HUES64 (cell line): ENCODE measurements at regions not wholly inside any gene's neighbourhood (a gene's known extent, or its start where the extent isn't known, plus 50 kb on each side); places are given as distances from the start of the nearest gene placed in this dataset.
A peak's percentile ranks its signal among the peaks of the same experiment; 100 is the strongest.

ENCODE experiments used
- H3K27ac ChIP-seq: 2 replicates; pipeline ENCODE4 v1.7.0; 2013; ENCODE audit warnings: low read depth, low read length, inconsistent platforms
- H3K27me3 ChIP-seq: 2 replicates; pipeline ENCODE4 v1.6.1; 2013; ENCODE audit warnings: mild to moderate bottlenecking, low read length; ENCODE audit not compliant: insufficient read depth
- H3K36me3 ChIP-seq: 2 replicates; pipeline ENCODE4 v1.6.1; 2013; ENCODE audit warnings: mild to moderate bottlenecking, low read length; ENCODE audit not compliant: insufficient read depth
- H3K4me1 ChIP-seq: 2 replicates; pipeline ENCODE4 v1.6.1; 2013; ENCODE audit warnings: mild to moderate bottlenecking, low read length, moderate library complexity; ENCODE audit not compliant: insufficient read depth
- H3K4me3 ChIP-seq: 2 replicates; pipeline ENCODE4 v1.5.1; 2013; ENCODE audit warnings: mild to moderate bottlenecking, low read length, moderate library complexity
- H3K9ac ChIP-seq: 2 replicates; pipeline ENCODE4 v1.6.1; 2013; ENCODE audit warnings: mild to moderate bottlenecking, low read depth, low read length
- H3K9me3 ChIP-seq: 2 replicates; pipeline ENCODE4 v1.6.1; 2013; ENCODE audit warnings: low read depth, low read length; ENCODE audit not compliant: insufficient read depth
- WGBS: fragments of 150-250, 120-280 bp; methylation state at CpG from one replicate; pipeline ENCODE4 v1.1.7; 2013; ENCODE audit warnings: missing lambda C conversion rate; 5-methylcytosine and 5-hydroxymethylcytosine counted together

GRCh38 chr10:3996697-3997096 lies 211.7 kb upstream of the KLF6 start:
- Histone ChIP-seq H3K4me3 (no peak overlapping the region), H3K4me1 (no peaks in the 10 kb centered on the region), H3K27me3 (no peaks in the 10 kb centered on the region), H3K9me3 (no peaks in the 10 kb centered on the region; the same call in 1 of the 2 replicates), H3K9ac (no peak overlapping the region), H3K36me3 (no peaks in the 10 kb centered on the region), H3K27ac (no peak overlapping the region)
- 90% methylated on average over 1 of the region's 4 CpGs for WGBS

GRCh38 chr10:3995302-3996210 lies 210.5 kb upstream of the KLF6 start:
- H3K4me1 ChIP-seq, result no peaks in the 10 kb centered on the region
- H3K9me3 ChIP-seq, result no peaks in the 10 kb centered on the region; the same call in 1 of the 2 replicates
- 78% methylated on average over 5 of the region's 8 CpGs for WGBS
- H3K27me3 ChIP-seq, result no peaks in the 10 kb centered on the region
- H3K27ac ChIP-seq, result no peak overlapping the region
- no peaks in the 10 kb centered on the region for H3K36me3 ChIP-seq
- H3K4me3 ChIP-seq, result no peak overlapping the region
- no peak overlapping the region for H3K9ac ChIP-seq

GRCh38 chr10:3992382-3993178 lies 207.6 kb upstream of the KLF6 start:
- Histone ChIP-seq H3K9me3 (no peaks in the 10 kb centered on the region), H3K27me3 (no peaks in the 10 kb centered on the region), H3K4me3 (no peak overlapping the region), H3K27ac (no peak overlapping the region), H3K36me3 (no peaks in the 10 kb centered on the region), H3K9ac (0 out of 2 replicates have a peak overlapping the region, but pooled peaks have one; percentile 14), H3K4me1 (no peaks in the 10 kb centered on the region)
- WGBS, result 89% methylated on average over 16 of the region's 16 CpGs

GRCh38 chr10:3990307-3990706 lies 205.3 kb upstream of the KLF6 start:
- H3K4me3 ChIP-seq, result no peak overlapping the region
- WGBS, result 95% methylated on average over 5 of the region's 5 CpGs
- H3K27me3 ChIP-seq, result no peaks in the 10 kb centered on the region
- no peak overlapping the region for H3K9ac ChIP-seq
- no peaks in the 10 kb centered on the region for H3K4me1 ChIP-seq
- H3K36me3 ChIP-seq, result no peaks in the 10 kb centered on the region
- H3K27ac ChIP-seq, result no peak overlapping the region
- no peaks in the 10 kb centered on the region for H3K9me3 ChIP-seq

- Histone ChIP-seq H3K4me1 (no peaks in the 10 kb centered on the region), H3K9me3 (peaks cover 14% of the 10 kb centered on the region), H3K4me3 (no peak overlapping the region), H3K27me3 (no peaks in the 10 kb centered on the region), H3K36me3 (no peaks in the 10 kb centered on the region), H3K27ac (no peak overlapping the region), H3K9ac (no peak overlapping the region)
- WGBS, result 93% methylated on average over 5 of the region's 9 CpGs
These were observed 202.3 kb upstream of the KLF6 start for GRCh38 chr10:3987143-3987974.

- H3K4me3 ChIP-seq, result no peak overlapping the region
- 98% methylated on average over 9 of the region's 10 CpGs for WGBS
- no peak overlapping the region for H3K27ac ChIP-seq
- H3K27me3 ChIP-seq, result no peaks in the 10 kb centered on the region
- H3K4me1 ChIP-seq, result no peaks in the 10 kb centered on the region
- peaks cover 14% of the 10 kb centered on the region for H3K9me3 ChIP-seq
- no peaks in the 10 kb centered on the region for H3K36me3 ChIP-seq
- no peak overlapping the region for H3K9ac ChIP-seq
These were observed 201.6 kb upstream of the KLF6 start for GRCh38 chr10:3986493-3987142.

GRCh38 chr10:3982746-3983442 lies 197.9 kb upstream of the KLF6 start:
- no peaks in the 10 kb centered on the region for H3K4me1 ChIP-seq
- no peak overlapping the region for H3K4me3 ChIP-seq
- H3K9ac ChIP-seq, result no peak overlapping the region
- peaks cover 14% of the 10 kb centered on the region for H3K9me3 ChIP-seq
- H3K36me3 ChIP-seq, result no peaks in the 10 kb centered on the region
- H3K27ac ChIP-seq, result no peak overlapping the region
- no peaks in the 10 kb centered on the region for H3K27me3 ChIP-seq

GRCh38 chr10:3981300-3981699 lies 196.3 kb upstream of the KLF6 start:
- WGBS, result 93% methylated on average over 10 of the region's 10 CpGs
- no peak overlapping the region for H3K4me3 ChIP-seq
- H3K9me3 ChIP-seq, result peaks cover 14% of the 10 kb centered on the region
- H3K27me3 ChIP-seq, result no peaks in the 10 kb centered on the region
- H3K36me3 ChIP-seq, result no peaks in the 10 kb centered on the region
- H3K27ac ChIP-seq, result no peak overlapping the region
- H3K9ac ChIP-seq, result no peak overlapping the region
- H3K4me1 ChIP-seq, result no peaks in the 10 kb centered on the region

- no CpG with 5 or more reads among the region's 1 CpG for WGBS
- Histone ChIP-seq H3K36me3 (no peaks in the 10 kb centered on the region), H3K9me3 (peaks cover 19% of the 10 kb centered on the region), H3K27me3 (no peaks in the 10 kb centered on the region), H3K4me1 (no peaks in the 10 kb centered on the region), H3K27ac (no peak overlapping the region), H3K9ac (no peak overlapping the region), H3K4me3 (no peak overlapping the region)
These were observed 195.7 kb upstream of the KLF6 start for GRCh38 chr10:3980660-3981059.

- no peak overlapping the region for H3K27ac ChIP-seq
- no peaks in the 10 kb centered on the region for H3K4me1 ChIP-seq
- 86% methylated on average over 3 of the region's 4 CpGs for WGBS
- no peaks in the 10 kb centered on the region for H3K27me3 ChIP-seq
- H3K4me3 ChIP-seq, result no peak overlapping the region
- peaks cover 19% of the 10 kb centered on the region for H3K9me3 ChIP-seq
- H3K36me3 ChIP-seq, result no peaks in the 10 kb centered on the region
- no peak overlapping the region for H3K9ac ChIP-seq
These were observed 195.1 kb upstream of the KLF6 start for GRCh38 chr10:3980144-3980543.
